ENCODE measurements at regions not wholly inside any gene's neighbourhood (a gene's known extent, or its start where the extent isn't known, plus 50 kb on each side); places are given as distances from the start of the nearest gene placed in this dataset.

GRCh38 chr5:107169867-107170266 lies 500.9 kb downstream of the EFNA5 start:
- H3K9me3 ChIP-seq: peaks cover 0 to 20% (median 9%) of the 10 kb centered on the region in 4 donors
- no peaks in the 10 kb centered on the region for H3K4me1 ChIP-seq
- no peak for DNase-seq
- intact Hi-C loops (cut with DNase I; ENCODE audit: low total_unique reads): no loop called here
- 77 to 84% (median 82%) methylated on average over 3 of the region's 3 CpGs for WGBS, 5 donors
- H3K27me3 ChIP-seq: no peaks in the 10 kb centered on the region
- H3K36me3 ChIP-seq: no peaks in the 10 kb centered on the region
- TF ChIP-seq POLR2A (IDR thresholded peaks at IDR 0.05) (no peak), POLR2AphosphoS5 (IDR thresholded peaks at IDR 0.05) (no peak), EP300 (IDR thresholded peaks at IDR 0.05) (no peak)
- TF ChIP-seq, protein P1, sequence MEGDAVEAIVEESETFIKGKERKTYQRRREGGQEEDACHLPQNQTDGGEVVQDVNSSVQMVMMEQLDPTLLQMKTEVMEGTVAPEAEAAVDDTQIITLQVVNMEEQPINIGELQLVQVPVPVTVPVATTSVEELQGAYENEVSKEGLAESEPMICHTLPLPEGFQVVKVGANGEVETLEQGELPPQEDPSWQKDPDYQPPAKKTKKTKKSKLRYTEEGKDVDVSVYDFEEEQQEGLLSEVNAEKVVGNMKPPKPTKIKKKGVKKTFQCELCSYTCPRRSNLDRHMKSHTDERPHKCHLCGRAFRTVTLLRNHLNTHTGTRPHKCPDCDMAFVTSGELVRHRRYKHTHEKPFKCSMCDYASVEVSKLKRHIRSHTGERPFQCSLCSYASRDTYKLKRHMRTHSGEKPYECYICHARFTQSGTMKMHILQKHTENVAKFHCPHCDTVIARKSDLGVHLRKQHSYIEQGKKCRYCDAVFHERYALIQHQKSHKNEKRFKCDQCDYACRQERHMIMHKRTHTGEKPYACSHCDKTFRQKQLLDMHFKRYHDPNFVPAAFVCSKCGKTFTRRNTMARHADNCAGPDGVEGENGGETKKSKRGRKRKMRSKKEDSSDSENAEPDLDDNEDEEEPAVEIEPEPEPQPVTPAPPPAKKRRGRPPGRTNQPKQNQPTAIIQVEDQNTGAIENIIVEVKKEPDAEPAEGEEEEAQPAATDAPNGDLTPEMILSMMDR (IDR thresholded peaks at IDR 0.05): no peak
- H3K4me3 ChIP-seq: no peak overlapping the region
- no peak overlapping the region for H3K27ac ChIP-seq

DNA sequence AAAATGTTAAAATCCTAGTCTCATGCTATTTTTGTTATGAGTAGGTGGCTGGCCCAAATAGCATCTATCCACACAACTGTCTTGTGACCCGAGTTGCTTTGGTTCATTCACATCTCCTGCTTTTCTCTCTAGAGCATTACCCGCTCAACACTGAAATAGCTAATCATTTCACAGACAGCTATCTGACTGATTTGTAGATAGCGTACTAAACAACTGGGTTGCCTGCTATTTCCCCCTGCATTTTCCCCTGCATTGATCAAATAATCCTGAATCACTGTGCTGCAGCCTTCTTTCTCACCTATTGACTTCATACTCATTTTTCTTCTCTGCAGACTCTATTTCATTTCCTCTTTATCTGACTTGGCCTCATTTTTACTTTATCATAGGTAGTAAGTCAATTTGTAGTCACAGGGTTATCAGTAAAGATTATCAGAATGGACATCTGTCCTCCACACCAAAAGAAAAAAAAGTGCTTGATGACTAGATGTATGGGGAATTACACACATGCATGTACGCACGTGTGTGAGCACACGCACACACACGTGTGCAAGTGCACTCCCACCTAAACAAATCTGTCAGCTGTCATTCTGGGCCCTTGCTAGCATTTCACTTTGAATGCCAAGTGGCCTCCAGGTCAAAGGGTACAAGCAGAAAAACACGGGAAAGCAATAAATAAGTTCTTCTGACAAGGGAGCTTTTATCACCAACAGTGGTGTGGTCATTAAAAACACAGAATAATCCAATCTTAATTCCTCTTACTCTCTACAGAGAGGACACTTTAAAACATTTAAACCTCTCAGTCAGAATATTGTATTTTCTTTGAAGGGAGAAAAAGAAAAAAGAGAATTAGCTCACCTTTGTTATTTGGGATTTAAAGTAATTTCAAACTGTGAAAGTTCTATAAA lies 501.6 kb downstream of the EFNA5 start:
- Histone ChIP-seq H3K36me3 (no peaks in the 10 kb centered on the region), H3K27ac (no peak overlapping the region), H3K4me1 (no peaks in the 10 kb centered on the region), H3K27me3 (no peaks in the 10 kb centered on the region), H3K9me3 (peaks cover 0 to 20% (median 9%) of the 10 kb centered on the region in 4 donors), H3K4me3 (no peak overlapping the region)
- DNase-seq: no peak
- 76 to 86% (median 79%) methylated on average over 8 of the region's 8 CpGs for WGBS, 5 donors
- TF ChIP-seq POLR2AphosphoS5 (IDR thresholded peaks at IDR 0.05): no peak
- TF ChIP-seq, protein P1 (IDR thresholded peaks at IDR 0.05): no peak
- TF ChIP-seq EP300 (IDR thresholded peaks at IDR 0.05): no peak
- no peak for TF ChIP-seq POLR2A (IDR thresholded peaks at IDR 0.05)
- intact Hi-C loops (cut with DNase I; ENCODE audit: low total_unique reads): no loop called here

DNA sequence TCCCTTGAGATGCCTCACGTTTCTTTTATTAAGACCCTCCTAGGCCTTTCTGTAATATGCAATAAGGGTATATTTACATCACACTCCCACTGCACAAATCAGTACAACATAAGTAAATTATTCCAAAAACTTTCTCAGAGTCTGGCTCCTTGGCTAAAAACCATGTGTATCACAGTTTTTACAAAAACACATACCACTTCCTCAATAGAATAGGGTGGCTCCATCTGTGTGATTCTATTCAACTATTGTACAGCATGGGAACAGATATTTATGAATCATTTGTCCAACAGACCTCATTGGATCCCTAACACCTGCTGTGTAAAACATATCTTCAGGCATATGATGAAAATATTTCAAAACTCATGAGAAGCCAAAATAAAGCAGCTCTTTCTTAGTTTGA lies 502.7 kb downstream of the EFNA5 start:
- Histone ChIP-seq H3K36me3 (no peaks in the 10 kb centered on the region), H3K27me3 (no peaks in the 10 kb centered on the region)
- 74 to 82% (median 77%) methylated on average over 1 of the region's 1 CpG for WGBS, 5 donors

DNA sequence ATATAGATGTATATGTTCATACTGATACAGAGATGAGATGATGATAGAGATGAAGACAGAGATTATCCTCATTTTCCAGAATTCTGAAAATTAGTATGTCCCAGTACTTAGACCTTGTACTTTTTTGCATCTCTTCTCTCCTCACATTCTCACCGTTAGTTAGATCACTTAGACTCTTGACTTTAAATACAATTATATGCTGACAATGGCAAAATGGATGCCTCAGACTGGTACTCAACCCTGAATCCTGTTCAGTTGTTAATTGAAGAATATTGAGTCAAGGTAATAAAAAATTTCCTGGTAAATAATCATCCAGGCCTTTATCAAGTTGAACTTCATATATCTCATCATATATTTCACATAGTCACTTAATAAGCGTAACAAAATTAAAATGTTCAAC lies 505.4 kb downstream of the EFNA5 start:
- DNase-seq: no peak
- Histone ChIP-seq H3K4me3 (no peak overlapping the region), H3K36me3 (no peaks in the 10 kb centered on the region), H3K27me3 (no peaks in the 10 kb centered on the region), H3K9me3 (peaks cover 0 to 7% (median 3%) of the 10 kb centered on the region in 4 donors), H3K27ac (no peak overlapping the region), H3K4me1 (no peaks in the 10 kb centered on the region)
- 43 to 97% (median 74%) methylated on average over 2 of the region's 2 CpGs for WGBS, 5 donors
- TF ChIP-seq POLR2A (IDR thresholded peaks at IDR 0.05) (no peak), EP300 (IDR thresholded peaks at IDR 0.05) (no peak), POLR2AphosphoS5 (IDR thresholded peaks at IDR 0.05) (no peak)
- TF ChIP-seq, protein P1 (IDR thresholded peaks at IDR 0.05): no peak
- intact Hi-C loops (cut with DNase I; ENCODE audit: low total_unique reads): no loop called here

More for the DNA sequence above, 502.7 kb downstream of the EFNA5 start:
- H3K4me3 ChIP-seq: no peak overlapping the region
- no peak for DNase-seq
- H3K4me1 ChIP-seq: no peaks in the 10 kb centered on the region
- TF ChIP-seq, protein P1 (IDR thresholded peaks at IDR 0.05): no peak
- no peak for TF ChIP-seq POLR2AphosphoS5 (IDR thresholded peaks at IDR 0.05)
- no peak for TF ChIP-seq POLR2A (IDR thresholded peaks at IDR 0.05)
- no peak for TF ChIP-seq EP300 (IDR thresholded peaks at IDR 0.05)
- no peak overlapping the region for H3K27ac ChIP-seq
- peaks cover 0 to 20% (median 9%) of the 10 kb centered on the region in 4 donors for H3K9me3 ChIP-seq
- intact Hi-C loops (cut with DNase I; ENCODE audit: low total_unique reads): no loop called here

All from stomach (tissue), 8 donors.